ENCODE measurements at regions not wholly inside any gene's neighbourhood (a gene's known extent, or its start where the extent isn't known, plus 50 kb on each side); places are given as distances from the start of the nearest gene placed in this dataset.

DNA sequence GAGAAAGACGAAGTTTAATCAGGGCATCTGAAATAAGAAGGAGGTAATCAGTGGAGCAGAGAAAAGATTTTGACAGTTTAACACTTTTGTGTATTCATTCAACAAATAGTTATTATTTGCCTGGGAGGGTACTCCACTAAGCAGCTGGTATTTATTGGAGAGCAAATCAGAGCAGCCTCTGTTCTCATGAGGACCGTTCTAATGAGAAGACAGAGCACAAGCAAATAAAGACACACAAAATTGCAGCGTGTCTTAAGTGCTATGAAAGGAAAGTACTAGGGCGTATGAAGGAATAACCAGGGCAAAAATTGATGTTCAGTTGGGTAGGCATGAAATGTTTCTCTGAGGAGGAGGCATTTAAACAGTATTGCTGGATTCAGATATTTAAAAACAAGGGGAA, 302.9 kb upstream of the RARB start:
- DNase-seq, result no peak

DNA sequence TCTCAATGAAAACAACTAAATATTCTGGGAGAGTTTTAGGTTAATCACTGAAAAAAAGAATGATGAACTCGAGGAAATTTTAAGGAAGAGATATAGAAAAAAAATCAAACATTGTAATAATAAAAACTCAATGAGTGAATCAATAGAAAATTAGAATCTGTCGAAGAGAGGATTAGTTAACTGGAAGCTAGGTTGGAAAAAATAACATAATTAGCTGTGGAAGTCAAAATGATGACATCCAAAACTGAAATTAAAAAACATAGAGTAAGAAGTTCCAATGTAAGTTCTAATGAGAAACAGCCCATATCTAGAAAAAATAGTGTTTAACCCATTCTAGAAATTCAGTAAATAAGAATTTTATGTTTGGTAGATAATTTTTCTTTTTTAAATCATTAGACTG, 299.3 kb upstream of the RARB start:
- no peak for DNase-seq

DNA sequence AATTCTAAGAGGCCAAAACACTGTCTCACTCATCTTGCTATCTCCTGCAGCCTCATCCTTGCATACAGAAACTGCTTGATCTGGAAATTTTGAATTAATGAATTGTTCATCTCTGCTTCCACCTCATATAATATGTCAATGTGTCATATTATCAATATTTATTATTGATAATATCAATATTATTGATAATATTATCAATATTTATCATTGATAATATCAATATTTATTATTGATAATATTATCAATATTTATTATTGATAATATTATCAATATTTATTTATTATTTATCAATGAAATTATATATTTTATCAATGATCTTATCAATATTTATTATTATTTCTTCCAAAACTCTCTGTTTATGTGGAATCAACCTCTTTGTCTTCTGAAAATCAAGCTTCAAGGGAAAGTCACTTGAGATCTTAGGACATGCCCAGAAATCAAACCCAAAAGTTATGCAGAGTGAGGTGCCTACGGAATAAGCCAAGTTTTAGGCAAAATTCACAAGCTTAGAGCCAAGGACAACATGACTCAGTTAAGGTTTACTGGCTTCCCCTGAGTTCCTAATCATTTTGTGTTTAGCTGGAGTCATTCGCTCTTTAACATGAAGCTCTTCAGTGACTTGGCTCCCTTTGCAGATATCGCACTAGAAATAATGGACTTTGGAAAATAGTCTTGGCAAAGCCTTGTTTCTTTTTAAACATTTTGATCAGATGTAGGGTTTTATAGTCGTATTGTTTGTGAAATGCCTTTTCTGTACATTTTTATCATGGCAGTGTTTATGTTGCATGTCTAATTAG, 297.1 kb upstream of the RARB start:
- DNase-seq, result no peak

DNA sequence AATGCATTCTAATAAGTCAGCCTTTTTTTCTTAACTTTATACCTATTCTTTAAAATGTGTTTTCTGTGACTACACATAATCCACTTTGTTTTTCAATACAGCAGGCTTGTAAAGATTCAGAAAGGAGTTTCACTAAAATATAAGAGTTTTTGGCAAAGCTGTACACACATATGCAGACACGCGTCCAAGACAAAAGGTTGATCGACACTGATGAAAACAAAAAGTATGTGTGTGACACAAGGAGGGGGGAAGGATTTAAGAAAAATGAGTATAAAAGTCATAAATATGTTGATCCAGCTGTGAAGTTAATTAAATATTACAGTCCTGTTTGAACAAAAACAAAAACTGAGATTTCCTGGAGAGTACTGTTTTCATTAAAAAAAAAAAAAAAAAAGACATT, 294.5 kb upstream of the RARB start:
- no peak for DNase-seq

DNA sequence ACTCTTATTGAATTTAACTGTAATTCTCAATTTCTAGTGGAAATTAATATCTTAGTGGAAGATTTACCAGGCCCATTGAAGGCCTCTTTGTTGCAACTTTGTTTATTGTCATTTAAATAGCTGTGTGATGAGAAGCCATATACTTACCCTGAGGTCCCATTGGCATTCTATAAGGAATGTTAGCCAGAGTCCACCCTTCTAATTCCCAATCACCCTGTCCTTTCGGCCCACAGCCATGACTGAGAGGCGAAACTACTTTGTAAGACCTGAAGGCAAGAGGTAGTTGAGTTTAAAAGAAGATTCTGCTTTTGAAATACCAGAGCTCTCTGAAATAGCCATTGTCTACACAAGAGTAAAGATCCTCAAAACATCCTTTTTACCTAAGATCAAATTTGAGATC, 290.5 kb upstream of the RARB start:
- DNase-seq, result no peak

- no peak for DNase-seq
Measured at GRCh38 chr3:25139267-25139666, 288.8 kb upstream of the RARB start.

GRCh38 chr3:25142609-25143355, 285.3 kb upstream of the RARB start:
- no peak for DNase-seq

- DNase-seq, result no peak
Measured at GRCh38 chr3:25143356-25144025, 284.6 kb upstream of the RARB start.

DNA sequence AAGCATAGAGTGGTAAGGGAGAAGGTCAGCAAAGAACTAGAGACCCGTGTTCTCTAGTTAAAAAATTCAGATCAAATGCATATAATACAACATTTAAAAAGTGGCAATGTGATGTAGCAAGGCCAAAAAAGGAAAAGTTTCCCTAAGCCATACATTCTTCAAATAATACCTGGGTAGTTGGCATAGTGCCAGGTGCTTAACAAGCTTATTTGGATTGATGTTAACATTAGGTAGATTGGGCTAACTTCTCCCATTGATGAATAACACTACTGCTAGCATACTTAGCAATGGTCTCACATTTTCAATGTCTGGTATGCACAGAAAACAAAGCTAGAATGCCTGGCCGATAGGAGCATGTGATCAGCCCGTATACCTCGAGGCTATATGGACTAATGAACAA, 283.6 kb upstream of the RARB start:
- no peak for DNase-seq

DNA sequence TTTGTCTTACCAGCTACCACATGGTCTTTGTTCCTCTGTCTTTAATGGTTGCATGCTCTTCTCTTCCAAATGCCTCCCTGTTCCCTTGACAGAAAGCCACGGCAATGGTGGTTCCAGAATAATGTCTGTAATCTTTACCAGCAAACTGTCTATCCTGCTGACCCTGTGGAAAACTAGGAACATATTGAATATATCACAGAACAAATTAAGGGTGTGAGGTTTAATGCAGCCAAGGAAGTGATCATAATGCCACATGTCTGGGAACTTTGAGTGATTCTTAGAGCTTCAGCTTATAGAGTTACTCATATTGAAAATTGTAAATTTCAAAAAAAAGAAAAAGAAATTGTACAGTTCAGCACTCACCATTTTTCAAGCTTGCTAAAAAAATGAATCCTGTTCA, 282.9 kb upstream of the RARB start:
- no peak for DNase-seq

DNA sequence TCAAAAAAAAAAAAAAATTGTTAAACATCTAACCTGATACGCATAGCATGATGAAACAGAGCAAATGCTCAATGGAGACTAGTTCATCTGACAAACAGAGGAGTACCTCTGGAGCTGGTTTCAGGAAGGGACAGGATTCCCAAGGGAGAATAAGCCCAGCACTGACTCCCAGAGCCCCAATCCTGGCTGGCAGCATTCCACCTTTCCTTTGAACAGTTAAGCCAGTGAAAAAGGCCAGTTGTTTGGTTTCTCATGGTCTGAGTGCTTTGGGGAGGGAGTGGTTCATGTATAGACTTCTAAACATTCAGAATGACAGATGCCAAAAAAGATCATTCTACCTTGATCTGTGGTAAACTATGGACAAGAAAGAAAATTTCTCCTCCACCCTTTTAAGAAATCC, 277.9 kb upstream of the RARB start:
- DNase-seq, result no peak

DNA sequence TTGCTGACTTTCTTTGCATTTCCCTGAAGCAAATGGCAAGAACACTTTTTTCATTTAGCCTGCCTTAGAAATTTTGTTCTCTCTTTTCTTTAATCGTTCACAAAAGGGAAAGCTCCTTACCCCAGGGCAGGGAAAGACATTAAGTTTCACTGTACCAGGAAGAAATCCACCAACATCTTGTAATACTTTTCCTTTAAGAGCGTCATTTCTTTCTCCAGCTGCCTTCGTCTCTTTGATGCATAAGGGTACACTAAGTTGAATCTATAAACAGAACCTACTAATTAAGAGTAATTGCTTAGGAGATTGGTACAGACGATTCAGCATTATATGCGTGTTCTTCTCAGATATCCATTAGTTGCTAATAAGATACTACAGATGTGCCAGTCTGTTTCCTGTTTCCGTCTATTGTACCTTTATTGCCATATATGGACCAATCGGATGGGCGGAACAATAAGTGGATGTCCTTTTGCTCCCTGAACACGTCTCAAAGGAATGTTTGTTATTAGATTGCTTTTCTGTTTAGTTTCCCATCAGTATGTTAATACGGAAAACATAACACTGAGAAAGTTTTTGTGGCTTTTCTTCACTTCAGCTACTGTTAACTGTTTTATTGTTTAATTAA, 276.7 kb upstream of the RARB start:
- no peak for DNase-seq

DNA sequence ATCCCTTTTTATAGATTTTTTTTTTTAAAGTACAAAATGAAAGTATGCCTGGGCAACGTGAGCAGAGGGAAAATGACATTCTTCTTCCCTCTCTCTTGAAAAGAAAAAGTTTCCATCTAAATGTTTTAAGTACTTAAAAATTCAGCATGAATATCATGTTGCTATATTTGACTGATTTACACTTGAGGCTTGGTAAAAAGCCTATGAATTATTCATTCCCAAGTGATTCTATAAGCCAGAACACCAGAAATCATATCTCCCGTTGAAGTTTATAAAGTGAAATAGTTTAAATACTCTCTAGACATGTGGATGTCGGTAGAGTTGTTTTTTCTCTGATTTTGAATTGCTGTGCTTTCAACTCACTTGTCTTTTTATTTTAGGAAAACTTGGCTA, 276.2 kb upstream of the RARB start:
- DNase-seq, result no peak

GRCh38 chr3:25153136-25153535, 274.9 kb upstream of the RARB start:
- no peak for DNase-seq

- no peak for DNase-seq
Measured at GRCh38 chr3:25153561-25153960, 274.5 kb upstream of the RARB start.

DNA sequence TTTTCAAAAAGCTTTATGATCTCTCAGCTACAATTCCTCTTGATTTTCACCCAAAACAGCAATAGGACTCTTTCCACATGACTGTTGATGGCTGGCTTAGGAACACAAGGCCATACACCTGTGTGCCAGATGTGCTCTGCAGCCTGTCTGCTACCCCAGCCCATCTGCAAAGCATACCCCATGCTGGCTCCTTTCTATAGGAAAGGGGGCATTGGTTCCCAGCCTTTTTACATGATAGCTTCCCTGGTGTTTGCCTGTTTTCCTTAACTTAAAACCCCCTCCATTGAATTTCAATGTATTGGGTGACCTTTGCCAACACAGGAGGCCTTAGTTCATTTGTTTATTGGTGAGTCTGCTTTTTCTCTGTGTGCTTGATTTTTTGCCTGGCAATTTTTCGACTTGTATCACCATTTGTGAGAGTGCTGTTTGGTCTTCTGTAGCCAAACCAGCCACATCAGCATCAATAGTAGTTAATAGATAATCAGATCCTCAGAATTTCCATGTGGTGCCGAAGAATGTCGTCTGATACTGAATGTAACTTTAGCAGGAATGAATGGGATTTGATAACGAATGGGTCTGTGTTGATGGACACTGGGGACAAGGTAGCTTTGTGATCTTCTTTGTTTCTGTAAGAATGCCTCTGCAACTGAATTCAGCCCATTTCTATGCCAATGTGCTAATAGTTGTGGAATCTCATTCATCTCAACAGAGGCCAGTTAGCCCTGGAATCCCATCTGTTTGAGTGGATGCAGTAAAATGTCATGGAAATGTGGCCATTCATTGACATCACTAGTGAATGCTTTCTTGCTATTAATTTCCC, 272.2 kb upstream of the RARB start:
- no peak for DNase-seq

- no peak for DNase-seq
Measured at GRCh38 chr3:25156626-25157025, 271.4 kb upstream of the RARB start.

DNA sequence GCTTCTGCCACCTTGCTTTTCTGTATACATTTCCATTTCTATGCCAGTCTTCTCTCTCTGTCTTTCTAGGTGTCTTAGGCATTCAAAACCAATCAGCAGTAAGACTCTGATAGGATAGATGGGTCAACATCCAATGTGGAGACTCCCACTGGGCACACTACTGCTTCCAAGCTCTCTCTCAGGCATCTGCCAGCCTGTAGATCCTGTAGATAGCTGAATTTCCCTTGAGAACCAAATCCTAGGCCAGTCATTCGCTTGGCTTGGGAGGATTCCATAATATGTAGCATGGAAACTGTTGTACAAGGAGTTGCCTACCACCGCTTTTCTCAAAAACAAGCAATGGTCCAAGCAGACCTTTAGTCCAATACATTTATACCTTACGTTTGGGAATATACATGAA, 262.8 kb upstream of the RARB start:
- DNase-seq, result no peak

- DNase-seq, result no peak
Measured at GRCh38 chr3:25166016-25166415, 262.0 kb upstream of the RARB start.

GRCh38 chr3:25169151-25169550, 258.9 kb upstream of the RARB start:
- DNase-seq, result no peak

DNA sequence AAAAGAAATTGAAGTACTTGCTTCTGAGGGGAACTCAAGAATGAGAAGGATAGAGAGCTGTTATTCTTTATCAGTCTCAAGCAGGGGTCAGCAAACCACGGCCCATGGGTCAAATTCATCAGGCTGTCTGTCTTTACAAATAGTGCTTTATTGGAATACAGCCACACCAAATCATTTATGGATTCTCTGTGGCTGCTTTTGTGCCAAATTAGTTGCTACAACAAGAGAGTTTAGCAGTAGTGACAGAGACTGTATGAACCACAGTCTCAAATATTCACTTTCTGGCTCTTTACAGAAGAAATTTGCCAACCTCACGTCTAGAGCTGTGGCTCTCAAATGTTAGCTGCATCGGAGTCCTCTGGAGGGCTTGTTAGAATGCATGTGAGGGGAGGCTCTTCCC, 258.0 kb upstream of the RARB start:
- DNase-seq, result no peak

- no peak for DNase-seq
Measured at GRCh38 chr3:25171118-25171807, 256.8 kb upstream of the RARB start.
